Naive thymus-derived CD8-positive, alpha-beta T cell (primary cell): ENCODE measurements at regions not wholly inside any gene's neighbourhood (a gene's known extent, or its start where the extent isn't known, plus 50 kb on each side); places are given as distances from the start of the nearest gene placed in this dataset.
"Not testable (repeated sequence)": the region's sequence is repeated elsewhere in the genome, so short reads cannot be mapped to it uniquely, and the experiment has no call there.

Experiments
- ATAC-seq, 2 donors: fragments of 150-1000 bp; cut with Tn5 transposase in 1 of 2; sonication (Bioruptor Pico), chemical (Tn5 transposase) in 1 of 2; 1 replicate in 1 of 2; 2 replicates in 1 of 2; pipeline ENCODE4 v1.10.0; 2021; ENCODE audit warnings: mild to moderate bottlenecking in 2 of 2, moderate library complexity in 2 of 2
- POLR2A ChIA-PET: fragments of 350-600 bp; sonication (Branson Sonifier 250); formaldehyde crosslinking; loops from one replicate; lab custom pipeline; 2021; ENCODE audit warnings: antibody characterized with exemption; lab: Charles Lee
- DNase-seq, 10 donors: peaks; one replicate each; pipeline versions ENCODE4 v3.0.0 to v3.0.0-alpha.2; 2020 to 2022
- H3K27ac Mint-ChIP-seq, 10 donors: one replicate each; pipeline ENCODE4 v1.8.0; 2020 to 2022; ENCODE audit warnings: mild to moderate bottlenecking in 10 of 10, mixed read lengths in 10 of 10, moderate library complexity in 4 of 10, inconsistent platforms in 1 of 10
- H3K27me3 Mint-ChIP-seq, 5 donors: one replicate each; pipeline ENCODE4 v1.8.0; 2021 to 2022; ENCODE audit warnings: mixed read lengths in 5 of 5
- H3K36me3 Mint-ChIP-seq, 3 donors: one replicate each; pipeline ENCODE4 v1.8.0; 2020 to 2022; ENCODE audit warnings: mixed read lengths in 3 of 3, mild to moderate bottlenecking in 2 of 3, inconsistent platforms in 1 of 3
- H3K4me1 Mint-ChIP-seq, 4 donors: one replicate each; pipeline ENCODE4 v1.8.0; 2021 to 2022; ENCODE audit warnings: mixed read lengths in 4 of 4
- H3K4me3 Mint-ChIP-seq, 10 donors: one replicate each; pipeline ENCODE4 v1.8.0; 2020 to 2022; ENCODE audit warnings: mild to moderate bottlenecking in 10 of 10, mixed read lengths in 10 of 10, moderate library complexity in 6 of 10, inconsistent platforms in 1 of 10
- H3K9me3 Mint-ChIP-seq, 9 donors: one replicate each; pipeline ENCODE4 v1.8.0; 2020 to 2022; ENCODE audit warnings: mixed read lengths in 9 of 9, mild to moderate bottlenecking in 3 of 9, inconsistent platforms in 1 of 9, moderate library complexity in 1 of 9

- H3K9me3 Mint-ChIP-seq, DNase-seq, H3K36me3 Mint-ChIP-seq, H3K4me1 Mint-ChIP-seq, ATAC-seq, POLR2A ChIA-PET, H3K4me3 Mint-ChIP-seq, H3K27ac Mint-ChIP-seq, H3K27me3 Mint-ChIP-seq: not testable (repeated sequence)
These were observed 894.4 kb downstream of the SPATA31A7 start for GRCh38 chr9:62084245-62084644.

- H3K9me3 Mint-ChIP-seq, H3K36me3 Mint-ChIP-seq, H3K27me3 Mint-ChIP-seq, H3K4me1 Mint-ChIP-seq, DNase-seq, H3K4me3 Mint-ChIP-seq, POLR2A ChIA-PET, H3K27ac Mint-ChIP-seq, ATAC-seq: not testable (repeated sequence)
These were observed 906.0 kb downstream of the SPATA31A7 start for GRCh38 chr9:62095714-62096345.

- not testable (repeated sequence) for ATAC-seq, H3K27me3 Mint-ChIP-seq, H3K36me3 Mint-ChIP-seq
These were observed 920.6 kb downstream of the SPATA31A7 start for GRCh38 chr9:62110486-62110885.

GRCh38 chr9:62116951-62117640 lies 927.3 kb downstream of the SPATA31A7 start:
- H3K27me3 Mint-ChIP-seq, H3K4me1 Mint-ChIP-seq, H3K27ac Mint-ChIP-seq, H3K9me3 Mint-ChIP-seq, ATAC-seq, POLR2A ChIA-PET, H3K36me3 Mint-ChIP-seq, DNase-seq, H3K4me3 Mint-ChIP-seq: not testable (repeated sequence)

More at GRCh38 chr9:62110486-62110885, 920.6 kb downstream of the SPATA31A7 start:
- H3K4me1 Mint-ChIP-seq, H3K4me3 Mint-ChIP-seq, H3K9me3 Mint-ChIP-seq, H3K27ac Mint-ChIP-seq, POLR2A ChIA-PET, DNase-seq: not testable (repeated sequence)

GRCh38 chr9:62119656-62120055 lies 929.8 kb downstream of the SPATA31A7 start:
- H3K27me3 Mint-ChIP-seq, H3K4me3 Mint-ChIP-seq, DNase-seq, H3K9me3 Mint-ChIP-seq, ATAC-seq, H3K27ac Mint-ChIP-seq, H3K36me3 Mint-ChIP-seq, POLR2A ChIA-PET, H3K4me1 Mint-ChIP-seq: not testable (repeated sequence)

- DNase-seq, H3K4me1 Mint-ChIP-seq, H3K9me3 Mint-ChIP-seq, POLR2A ChIA-PET, ATAC-seq, H3K27ac Mint-ChIP-seq, H3K36me3 Mint-ChIP-seq, H3K4me3 Mint-ChIP-seq, H3K27me3 Mint-ChIP-seq: not testable (repeated sequence)
These were observed 936.1 kb downstream of the SPATA31A7 start for GRCh38 chr9:62125631-62126611.

- POLR2A ChIA-PET, ATAC-seq, H3K27ac Mint-ChIP-seq, H3K9me3 Mint-ChIP-seq, H3K4me3 Mint-ChIP-seq, H3K27me3 Mint-ChIP-seq, H3K36me3 Mint-ChIP-seq, DNase-seq, H3K4me1 Mint-ChIP-seq: not testable (repeated sequence)
These were observed 945.2 kb downstream of the SPATA31A7 start for GRCh38 chr9:62135022-62135421.

GRCh38 chr9:62145648-62146047 lies 955.8 kb downstream of the SPATA31A7 start:
- DNase-seq, H3K27ac Mint-ChIP-seq, POLR2A ChIA-PET, H3K36me3 Mint-ChIP-seq, H3K4me1 Mint-ChIP-seq, ATAC-seq, H3K4me3 Mint-ChIP-seq, H3K27me3 Mint-ChIP-seq, H3K9me3 Mint-ChIP-seq: not testable (repeated sequence)
